ENCODE measurements at regions not wholly inside any gene's neighbourhood (a gene's known extent, or its start where the extent isn't known, plus 50 kb on each side); places are given as distances from the start of the nearest gene placed in this dataset.

- TF ChIP-seq ZNF133 (tag by site-specific recombination; IDR thresholded peaks at IDR 0.05) (no peak), ZNF274 (IDR thresholded peaks at IDR 0.05; ENCODE audit: low read length) (no peak), ZNF274 (tag by site-specific recombination; IDR thresholded peaks at IDR 0.05; ENCODE audit: borderline replicate concordance) (no peak), ZNF146 (tag by site-specific recombination; IDR thresholded peaks at IDR 0.05) (no peak), ZNF777 (tag by site-specific recombination; IDR thresholded peaks at IDR 0.05; ENCODE audit: borderline replicate concordance) (no peak), ZNF121 (tag by site-specific recombination; IDR thresholded peaks at IDR 0.05) (no peak)
- TF ChIP-seq, protein P1, sequence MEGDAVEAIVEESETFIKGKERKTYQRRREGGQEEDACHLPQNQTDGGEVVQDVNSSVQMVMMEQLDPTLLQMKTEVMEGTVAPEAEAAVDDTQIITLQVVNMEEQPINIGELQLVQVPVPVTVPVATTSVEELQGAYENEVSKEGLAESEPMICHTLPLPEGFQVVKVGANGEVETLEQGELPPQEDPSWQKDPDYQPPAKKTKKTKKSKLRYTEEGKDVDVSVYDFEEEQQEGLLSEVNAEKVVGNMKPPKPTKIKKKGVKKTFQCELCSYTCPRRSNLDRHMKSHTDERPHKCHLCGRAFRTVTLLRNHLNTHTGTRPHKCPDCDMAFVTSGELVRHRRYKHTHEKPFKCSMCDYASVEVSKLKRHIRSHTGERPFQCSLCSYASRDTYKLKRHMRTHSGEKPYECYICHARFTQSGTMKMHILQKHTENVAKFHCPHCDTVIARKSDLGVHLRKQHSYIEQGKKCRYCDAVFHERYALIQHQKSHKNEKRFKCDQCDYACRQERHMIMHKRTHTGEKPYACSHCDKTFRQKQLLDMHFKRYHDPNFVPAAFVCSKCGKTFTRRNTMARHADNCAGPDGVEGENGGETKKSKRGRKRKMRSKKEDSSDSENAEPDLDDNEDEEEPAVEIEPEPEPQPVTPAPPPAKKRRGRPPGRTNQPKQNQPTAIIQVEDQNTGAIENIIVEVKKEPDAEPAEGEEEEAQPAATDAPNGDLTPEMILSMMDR (tag by site-specific recombination; IDR thresholded peaks at IDR 0.05): no peak
- TF ChIP-seq, protein P2, sequence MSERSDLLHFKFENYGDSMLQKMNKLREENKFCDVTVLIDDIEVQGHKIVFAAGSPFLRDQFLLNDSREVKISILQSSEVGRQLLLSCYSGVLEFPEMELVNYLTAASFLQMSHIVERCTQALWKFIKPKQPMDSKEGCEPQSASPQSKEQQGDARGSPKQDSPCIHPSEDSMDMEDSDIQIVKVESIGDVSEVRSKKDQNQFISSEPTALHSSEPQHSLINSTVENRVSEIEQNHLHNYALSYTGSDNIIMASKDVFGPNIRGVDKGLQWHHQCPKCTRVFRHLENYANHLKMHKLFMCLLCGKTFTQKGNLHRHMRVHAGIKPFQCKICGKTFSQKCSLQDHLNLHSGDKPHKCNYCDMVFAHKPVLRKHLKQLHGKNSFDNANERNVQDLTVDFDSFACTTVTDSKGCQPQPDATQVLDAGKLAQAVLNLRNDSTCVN (tag by site-specific recombination; optimal IDR thresholded peaks at IDR 0.05): no peak
Observed at GRCh38 chr18:76741346-76741745, 81.0 kb upstream of the ZNF236 start.

Data from HEK293 (cell line).